NB4 (cell line): ENCODE measurements at regions not wholly inside any gene's neighbourhood (a gene's known extent, or its start where the extent isn't known, plus 50 kb on each side); places are given as distances from the start of the nearest gene placed in this dataset.

ENCODE experiments used
- CTCF ChIP-seq: IDR thresholded peaks from one replicate; pipeline ENCODE4 v1.5.1; 2012; ENCODE audit warnings: low read depth, low read length
- POLR2A ChIP-seq: IDR thresholded peaks from 2 replicates; pipeline ENCODE4 v1.6.1; 2011; ENCODE audit warnings: mild to moderate bottlenecking; ENCODE audit not compliant: insufficient read length; ENCODE audit errors: extremely low read depth

GRCh38 chr19:32188921-32189320 is 156.5 kb upstream of the ZNF507 start:
- TF ChIP-seq POLR2A: no peak
- TF ChIP-seq CTCF: no peak
